ENCODE measurements at regions not wholly inside any gene's neighbourhood (a gene's known extent, or its start where the extent isn't known, plus 50 kb on each side); places are given as distances from the start of the nearest gene placed in this dataset.

GRCh38 chr10:59493017-59493416 lies 130.7 kb upstream of the FAM13C start:
- peaks cover 0 to 3% of the 10 kb centered on the region in 2 experiments for H3K36me3 ChIP-seq (replicated peaks in 1 of 2; ENCODE audit: control insufficient read depth in 1 of 2, insufficient read depth in 2 of 2, low read length in 1 of 2)
- ChIA-PET POLR2A (no interaction called here), CTCF (interaction anchor here (0.6 kb wide), 1 partner anchor 506 kb away, joined by 3 read pairs; no protein-coding TSS in a partner anchor)
- WGBS (ENCODE audit: low lambda C conversion rate) = 70% methylated on average over 3 of the region's 3 CpGs
- TF ChIP-seq FOXM1 (IDR thresholded peaks at IDR 0.05; ENCODE audit: low read depth) = no peak
- TF ChIP-seq RXRA (IDR thresholded peaks at IDR 0.05; ENCODE audit: borderline replicate concordance, low read depth) = no peak
- TF ChIP-seq TAF1 (IDR thresholded peaks at IDR 0.05; ENCODE audit: borderline replicate concordance, low read depth, low read length) = no peak
- TF ChIP-seq EZH2phosphoT487 (IDR thresholded peaks at IDR 0.05; ENCODE audit: borderline replicate concordance, low read depth) = no peak
- TF ChIP-seq REST (IDR thresholded peaks at IDR 0.05; ENCODE audit: low read depth, low read length) = no peak
- TF ChIP-seq RAD21 (IDR thresholded peaks at IDR 0.05; ENCODE audit: low read length) = no peak
- TF ChIP-seq YY1 (IDR thresholded peaks at IDR 0.05; ENCODE audit: low read depth) = no peak
- TF ChIP-seq MEF2A (IDR thresholded peaks at IDR 0.05; ENCODE audit: borderline replicate concordance, low read depth) = no peak
- no peak for TF ChIP-seq PBX3 (IDR thresholded peaks at IDR 0.05)
- no peak for TF ChIP-seq ELF1 (IDR thresholded peaks at IDR 0.05)
- TF ChIP-seq GATA2 (CRISPR knock-in tag; IDR thresholded peaks at IDR 0.05) = no peak
- TF ChIP-seq IRF3 (IDR thresholded peaks at IDR 0.05; ENCODE audit: low read depth, low read length) = no peak
- TF ChIP-seq EP300 (IDR thresholded peaks at IDR 0.05; ENCODE audit: borderline replicate concordance in 1 of 2, low read depth in 1 of 2, low read length in 1 of 2) = no peak
- no peak for TF ChIP-seq NFIC (IDR thresholded peaks at IDR 0.05; ENCODE audit: borderline replicate concordance)
- TF ChIP-seq RCOR1 (IDR thresholded peaks at IDR 0.05; ENCODE audit: low read length) = no peak
- TF ChIP-seq CHD2 (IDR thresholded peaks at IDR 0.05; ENCODE audit: low read length, partially characterized antibody) = no peak
- no peak for TF ChIP-seq POLR2AphosphoS5 (IDR thresholded peaks at IDR 0.05; ENCODE audit: low read depth, low read length)
- TF ChIP-seq TCF12 (IDR thresholded peaks at IDR 0.05) = no peak
- no peak for DNase-seq
- H3K9me3 ChIP-seq = peaks cover 4% of the 10 kb centered on the region; the same call in 1 of the 2 replicates
- H3K27ac ChIP-seq (ENCODE audit: low read depth in 2 of 2, low read length in 1 of 2) = no peak overlapping the region
- H3K9ac ChIP-seq = no peak overlapping the region
- no peak overlapping the region for H2AFZ ChIP-seq (ENCODE audit: low read depth)
- H3F3A ChIP-seq (replicated peaks; ENCODE audit: insufficient read depth) = peaks cover 5% of the 10 kb centered on the region
- H3K4me3 ChIP-seq (ENCODE audit: low read depth in 2 of 2, low read length in 1 of 2) = no peak overlapping the region
- no peaks in the 10 kb centered on the region for H4K20me1 ChIP-seq (ENCODE audit: insufficient read depth)
- H3K4me2 ChIP-seq = no peak overlapping the region
- H3K9me2 ChIP-seq = no peaks in the 10 kb centered on the region
- no peaks in the 10 kb centered on the region for H3K4me1 ChIP-seq (ENCODE audit: control insufficient read depth in 1 of 2, insufficient read depth in 2 of 2, low read depth in 1 of 2, low read length in 1 of 2)
- no peaks in the 10 kb centered on the region for H3K79me2 ChIP-seq (ENCODE audit: insufficient read depth)
- H3K27me3 ChIP-seq (ENCODE audit: insufficient read depth) = no peaks in the 10 kb centered on the region

Data from SK-N-SH (cell line).